ENCODE measurements at regions not wholly inside any gene's neighbourhood (a gene's known extent, or its start where the extent isn't known, plus 50 kb on each side); places are given as distances from the start of the nearest gene placed in this dataset.
A peak's percentile ranks its signal among the peaks of the same experiment; 100 is the strongest.

- no CpG with 5 or more reads among the region's 24 CpGs for WGBS (ENCODE audit: extremely low coverage, insufficient read length, low lambda C conversion rate)
- no peak overlapping the region for H3K4me2 ChIP-seq (ENCODE audit: insufficient read depth, insufficient read length, low read length)
These were observed 168.8 kb upstream of the TLE3 start for GRCh38 chr15:70266412-70267121.

More at GRCh38 chr15:70266412-70267121, 168.8 kb upstream of the TLE3 start:
- Histone ChIP-seq H2BK5ac (ENCODE audit: insufficient read length, low read length) (no peak overlapping the region), H3T11ph (ENCODE audit: low read length) (no peak overlapping the region), H2BK20ac (ENCODE audit: low read depth, low read length, poor library complexity, severe bottlenecking) (no peak overlapping the region), H3K27ac (ENCODE audit: insufficient read length, low read depth, low read length) (no peak overlapping the region), H4K20me1 (ENCODE audit: control insufficient read depth, insufficient read depth, insufficient read length) (no peaks in the 10 kb centered on the region), H4K91ac (ENCODE audit: insufficient read length, low read depth, low read length) (no peak overlapping the region), H2BK120ac (ENCODE audit: low read depth, low read length, poor library complexity, severe bottlenecking) (no peak overlapping the region), H3K23ac (ENCODE audit: insufficient read length, low read depth, low read length) (no peak overlapping the region), H3K4me1 (ENCODE audit: insufficient read depth, low read length) (no peaks in the 10 kb centered on the region; the same call in 1 of the 2 replicates), H4K8ac (replicated peaks; ENCODE audit: insufficient read length, low read depth, low read length) (no peak overlapping the region), H2AFZ (ENCODE audit: low read length) (no peak overlapping the region), H3K79me1 (ENCODE audit: insufficient read depth, low read depth, low read length, poor library complexity, severe bottlenecking) (no peaks in the 10 kb centered on the region), H3K9ac (ENCODE audit: extremely low read depth, insufficient read length, low read length) (no peak overlapping the region), H2BK12ac (ENCODE audit: insufficient read length, low read depth, low read length) (no peak overlapping the region), H4K5ac (ENCODE audit: insufficient read length, low read depth, low read length) (no peak overlapping the region), H3K23me2 (ENCODE audit: insufficient read length, low read depth, low read length, poor library complexity, severe bottlenecking) (no peaks in the 10 kb centered on the region), H3K4ac (ENCODE audit: low read depth, low read length) (no peak overlapping the region), H3K56ac (ENCODE audit: insufficient read length, low read depth, low read length) (no peak overlapping the region), H3K79me2 (ENCODE audit: insufficient read depth, low read length) (no peaks in the 10 kb centered on the region), H3K14ac (ENCODE audit: insufficient read depth, low read length) (peak overlapping the region; percentile 12; the same call in 1 of the 2 replicates), H3K9me3 (ENCODE audit: control insufficient read depth, low read depth, low read length) (no peaks in the 10 kb centered on the region), H3K27me3 (ENCODE audit: insufficient read depth, low read length) (no peaks in the 10 kb centered on the region), H3K18ac (ENCODE audit: insufficient read length, low read depth, low read length) (no peak overlapping the region), H2BK15ac (ENCODE audit: low read depth, low read length) (no peak overlapping the region), H2AK5ac (ENCODE audit: insufficient read length, low read length) (no peak overlapping the region)
- H3K27ac Mint-ChIP-seq, result peak overlapping the region in 2 of 3 experiments; percentile 46 to 78; a peak in 3 of 7 replicates
- no peak for TF ChIP-seq CTCF (conservative IDR thresholded peaks at IDR 0.05)
- no peak overlapping the region for H3K4me3 Mint-ChIP-seq
- H3K36me3 Mint-ChIP-seq (ENCODE audit: insufficient read depth in 1 of 3, low read depth in 3 of 3), result no peaks in the 10 kb centered on the region
- H3K27me3 Mint-ChIP-seq (ENCODE audit: low read depth), result peaks cover 37% of the 10 kb centered on the region
- H3K4me1 Mint-ChIP-seq, result peaks cover 38 to 42% of the 10 kb centered on the region in 2 experiments
- no peak for DNase-seq
- no peaks in the 10 kb centered on the region for H3K9me3 Mint-ChIP-seq
